GM19025 (cell line): ENCODE measurements at regions not wholly inside any gene's neighbourhood (a gene's known extent, or its start where the extent isn't known, plus 50 kb on each side); places are given as distances from the start of the nearest gene placed in this dataset.

Experiments used
- ATAC-seq: cut with Tn5 transposase; IDR thresholded peaks from one replicate; pipeline ENCODE4 v1.9.1; 2021; ENCODE audit warnings: mild to moderate bottlenecking, low read depth, moderate library complexity; ENCODE audit not compliant: unreplicated experiment

GRCh38 chr18:61950371-61950770 lies 57.6 kb upstream of the RNF152 start:
- ATAC-seq: no peak

- no peak for ATAC-seq
Observed at GRCh38 chr18:61949946-61950345, 57.1 kb upstream of the RNF152 start.

GRCh38 chr18:61948846-61949438 lies 56.1 kb upstream of the RNF152 start:
- no peak for ATAC-seq

- ATAC-seq: no peak
Observed at GRCh38 chr18:61948281-61948741, 55.5 kb upstream of the RNF152 start.

- ATAC-seq: no peak
Observed at GRCh38 chr18:61946449-61946848, 53.6 kb upstream of the RNF152 start.

GRCh38 chr18:61943175-61943964 lies 50.6 kb upstream of the RNF152 start:
- no peak for ATAC-seq
